ENCODE measurements at regions not wholly inside any gene's neighbourhood (a gene's known extent, or its start where the extent isn't known, plus 50 kb on each side); places are given as distances from the start of the nearest gene placed in this dataset.

GRCh38 chr9:109903515-109904138 lies 123.6 kb downstream of the PALM2AKAP2 start:
- no peak overlapping the region for H3K27ac ChIP-seq (ENCODE audit: low read depth, low read length)
- no peaks in the 10 kb centered on the region for H3K9me3 ChIP-seq (ENCODE audit: control insufficient read depth, insufficient read depth, low read depth, low read length)
- no peaks in the 10 kb centered on the region for H3K4me1 ChIP-seq (ENCODE audit: control insufficient read depth, insufficient read depth, low read length)
- H3K4me3 ChIP-seq (ENCODE audit: low read depth, low read length): no peak overlapping the region
- H3K36me3 ChIP-seq (ENCODE audit: control insufficient read depth, insufficient read depth, low read length): no peaks in the 10 kb centered on the region
- no peak overlapping the region for H3K9ac ChIP-seq (ENCODE audit: low read length)
- H3K27me3 ChIP-seq (ENCODE audit: control insufficient read depth, insufficient read depth, low read length): no peaks in the 10 kb centered on the region

DNA sequence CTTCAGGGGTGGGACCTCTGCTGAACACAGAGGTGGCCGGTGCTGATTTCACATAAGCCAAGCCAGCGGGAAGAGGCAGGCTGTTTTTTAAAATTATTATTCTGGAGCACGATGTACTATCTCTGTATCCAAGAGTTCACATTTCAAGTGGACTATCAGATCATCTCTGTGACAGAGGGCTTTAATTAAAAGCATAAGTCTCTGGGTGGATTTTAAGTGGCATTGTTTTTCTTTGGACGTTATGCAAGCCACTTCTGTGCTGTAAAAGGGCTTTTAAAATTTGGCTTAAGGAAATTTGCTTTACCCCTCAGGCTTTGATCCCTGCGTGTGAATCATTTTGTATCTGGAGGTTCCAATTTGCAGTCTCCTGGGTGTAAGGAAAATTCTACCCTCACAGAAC lies 124.7 kb downstream of the PALM2AKAP2 start:
- Histone ChIP-seq H3K4me1 (ENCODE audit: control insufficient read depth, insufficient read depth, low read length) (no peaks in the 10 kb centered on the region), H3K4me3 (ENCODE audit: low read depth, low read length) (no peak overlapping the region), H3K9me3 (ENCODE audit: control insufficient read depth, insufficient read depth, low read depth, low read length) (no peaks in the 10 kb centered on the region), H3K9ac (ENCODE audit: low read length) (no peak overlapping the region), H3K27ac (ENCODE audit: low read depth, low read length) (no peak overlapping the region), H3K36me3 (ENCODE audit: control insufficient read depth, insufficient read depth, low read length) (no peaks in the 10 kb centered on the region), H3K27me3 (ENCODE audit: control insufficient read depth, insufficient read depth, low read length) (no peaks in the 10 kb centered on the region)

- Histone ChIP-seq H3K27me3 (ENCODE audit: control insufficient read depth, insufficient read depth, low read length) (no peaks in the 10 kb centered on the region), H3K36me3 (ENCODE audit: control insufficient read depth, insufficient read depth, low read length) (no peaks in the 10 kb centered on the region), H3K9me3 (ENCODE audit: control insufficient read depth, insufficient read depth, low read depth, low read length) (no peaks in the 10 kb centered on the region), H3K4me3 (ENCODE audit: low read depth, low read length) (no peak overlapping the region), H3K4me1 (ENCODE audit: control insufficient read depth, insufficient read depth, low read length) (no peaks in the 10 kb centered on the region), H3K9ac (ENCODE audit: low read length) (no peak overlapping the region), H3K27ac (ENCODE audit: low read depth, low read length) (no peak overlapping the region)
These were observed 125.5 kb downstream of the PALM2AKAP2 start for GRCh38 chr9:109905472-109905871.

GRCh38 chr9:109906766-109907382 lies 126.9 kb downstream of the PALM2AKAP2 start:
- no peak overlapping the region for H3K9ac ChIP-seq (ENCODE audit: low read length)
- H3K27me3 ChIP-seq (ENCODE audit: control insufficient read depth, insufficient read depth, low read length): no peaks in the 10 kb centered on the region
- no peaks in the 10 kb centered on the region for H3K9me3 ChIP-seq (ENCODE audit: control insufficient read depth, insufficient read depth, low read depth, low read length)
- no peak overlapping the region for H3K27ac ChIP-seq (ENCODE audit: low read depth, low read length)
- no peak overlapping the region for H3K4me3 ChIP-seq (ENCODE audit: low read depth, low read length)
- H3K36me3 ChIP-seq (ENCODE audit: control insufficient read depth, insufficient read depth, low read length): no peaks in the 10 kb centered on the region
- H3K4me1 ChIP-seq (ENCODE audit: control insufficient read depth, insufficient read depth, low read length): peaks cover 3% of the 10 kb centered on the region

GRCh38 chr9:109907400-109907799 lies 127.4 kb downstream of the PALM2AKAP2 start:
- H3K9ac ChIP-seq (ENCODE audit: low read length): no peak overlapping the region
- H3K27ac ChIP-seq (ENCODE audit: low read depth, low read length): no peak overlapping the region

DNA sequence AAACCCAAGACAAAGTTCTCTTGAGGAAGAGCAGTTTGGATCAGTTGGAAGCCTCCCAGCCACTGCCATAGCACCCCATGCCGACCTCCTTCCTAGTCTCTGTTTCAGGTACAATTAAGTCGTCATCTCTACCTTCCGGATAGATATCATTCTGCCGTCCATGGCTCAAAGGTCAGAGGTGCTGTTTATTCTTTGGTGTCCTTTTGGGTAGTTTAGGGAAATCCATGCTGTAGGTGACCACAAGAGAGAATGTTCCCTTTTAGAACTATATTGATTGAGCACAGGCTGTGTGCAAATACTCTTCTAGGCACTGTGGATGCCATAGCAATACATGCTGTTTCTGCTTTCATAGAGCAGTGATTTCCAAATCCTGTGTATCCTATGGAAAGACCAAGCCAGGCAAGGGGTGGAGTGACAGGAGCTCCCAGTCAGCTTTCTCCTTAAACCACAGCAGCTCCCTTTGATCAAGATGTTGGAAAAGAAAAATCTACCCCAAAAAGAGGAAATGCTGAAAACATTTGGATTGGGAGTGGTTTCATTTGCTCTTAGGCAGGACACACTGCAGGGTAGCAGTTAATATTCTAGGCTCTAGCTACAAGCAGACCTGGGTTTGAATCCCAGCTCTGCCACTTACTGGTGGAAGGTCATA lies 127.9 kb downstream of the PALM2AKAP2 start:
- no peak overlapping the region for H3K27ac ChIP-seq (ENCODE audit: low read depth, low read length)
- no peaks in the 10 kb centered on the region for H3K27me3 ChIP-seq (ENCODE audit: control insufficient read depth, insufficient read depth, low read length)
- H3K4me1 ChIP-seq (ENCODE audit: control insufficient read depth, insufficient read depth, low read length): peaks cover 8% of the 10 kb centered on the region
- H3K9me3 ChIP-seq (ENCODE audit: control insufficient read depth, insufficient read depth, low read depth, low read length): no peaks in the 10 kb centered on the region
- no peak overlapping the region for H3K9ac ChIP-seq (ENCODE audit: low read length)
- H3K4me3 ChIP-seq (ENCODE audit: low read depth, low read length): no peak overlapping the region
- H3K36me3 ChIP-seq (ENCODE audit: control insufficient read depth, insufficient read depth, low read length): no peaks in the 10 kb centered on the region

More at GRCh38 chr9:109907400-109907799, 127.4 kb downstream of the PALM2AKAP2 start:
- Histone ChIP-seq H3K27me3 (ENCODE audit: control insufficient read depth, insufficient read depth, low read length) (no peaks in the 10 kb centered on the region), H3K36me3 (ENCODE audit: control insufficient read depth, insufficient read depth, low read length) (no peaks in the 10 kb centered on the region), H3K4me3 (ENCODE audit: low read depth, low read length) (no peak overlapping the region), H3K4me1 (ENCODE audit: control insufficient read depth, insufficient read depth, low read length) (peaks cover 8% of the 10 kb centered on the region), H3K9me3 (ENCODE audit: control insufficient read depth, insufficient read depth, low read depth, low read length) (no peaks in the 10 kb centered on the region)

DNA sequence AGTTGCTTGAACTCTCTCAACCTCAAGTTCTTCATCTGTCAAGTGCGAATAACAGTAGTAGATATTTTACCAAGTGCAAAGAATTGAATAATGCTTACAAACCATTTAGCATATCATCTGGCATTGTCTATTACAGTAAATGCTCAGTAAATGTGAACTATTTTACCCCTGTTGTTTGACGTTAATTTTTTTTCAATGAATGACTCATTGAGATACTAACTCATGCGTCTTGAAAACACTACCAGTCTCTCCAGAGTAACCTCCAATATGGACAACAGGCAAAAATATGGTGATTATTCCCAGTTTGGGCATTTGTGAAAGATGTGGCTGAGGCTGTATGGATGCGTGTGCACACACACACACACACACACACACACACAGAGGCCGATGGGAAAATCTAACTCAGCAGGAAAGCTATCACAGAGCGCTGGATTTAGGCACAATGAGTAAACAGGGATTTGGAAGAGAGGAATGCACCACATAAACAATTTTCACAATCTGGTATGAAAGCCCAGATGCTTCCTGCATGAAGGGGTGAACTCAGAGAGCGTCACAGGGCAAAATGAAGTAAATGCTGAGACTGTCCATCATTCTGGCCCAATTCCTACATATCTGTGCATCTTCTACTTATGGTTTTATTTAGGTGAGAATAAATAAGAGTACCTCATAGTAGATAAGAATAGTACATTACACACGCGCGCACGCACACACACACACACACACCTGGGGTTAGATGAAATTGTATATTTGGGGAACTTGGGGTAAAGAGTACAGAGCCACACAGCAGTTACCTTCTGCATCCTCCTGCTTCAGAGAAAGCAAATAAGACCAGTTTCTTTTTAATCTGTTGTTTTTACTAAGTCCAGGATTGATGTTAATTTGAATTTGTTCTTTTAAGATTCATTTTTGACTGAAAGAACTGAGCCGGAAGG lies 128.7 kb downstream of the PALM2AKAP2 start:
- Histone ChIP-seq H3K9ac (ENCODE audit: low read length) (no peak overlapping the region), H3K4me1 (ENCODE audit: control insufficient read depth, insufficient read depth, low read length) (peaks cover 8% of the 10 kb centered on the region), H3K27me3 (ENCODE audit: control insufficient read depth, insufficient read depth, low read length) (no peaks in the 10 kb centered on the region), H3K27ac (ENCODE audit: low read depth, low read length) (no peak overlapping the region), H3K4me3 (ENCODE audit: low read depth, low read length) (no peak overlapping the region), H3K9me3 (ENCODE audit: control insufficient read depth, insufficient read depth, low read depth, low read length) (no peaks in the 10 kb centered on the region), H3K36me3 (ENCODE audit: control insufficient read depth, insufficient read depth, low read length) (no peaks in the 10 kb centered on the region)

GRCh38 chr9:109910671-109911518 lies 130.9 kb downstream of the PALM2AKAP2 start:
- no peaks in the 10 kb centered on the region for H3K27me3 ChIP-seq (ENCODE audit: control insufficient read depth, insufficient read depth, low read length)
- no peaks in the 10 kb centered on the region for H3K9me3 ChIP-seq (ENCODE audit: control insufficient read depth, insufficient read depth, low read depth, low read length)
- H3K27ac ChIP-seq (ENCODE audit: low read depth, low read length): no peak overlapping the region
- no peak overlapping the region for H3K4me3 ChIP-seq (ENCODE audit: low read depth, low read length)
- no peak overlapping the region for H3K9ac ChIP-seq (ENCODE audit: low read length)
- H3K36me3 ChIP-seq (ENCODE audit: control insufficient read depth, insufficient read depth, low read length): no peaks in the 10 kb centered on the region
- H3K4me1 ChIP-seq (ENCODE audit: control insufficient read depth, insufficient read depth, low read length): peaks cover 8% of the 10 kb centered on the region

- Histone ChIP-seq H3K9me3 (ENCODE audit: control insufficient read depth, insufficient read depth, low read depth, low read length) (no peaks in the 10 kb centered on the region), H3K27ac (ENCODE audit: low read depth, low read length) (no peak overlapping the region), H3K9ac (ENCODE audit: low read length) (no peak overlapping the region), H3K27me3 (ENCODE audit: control insufficient read depth, insufficient read depth, low read length) (no peaks in the 10 kb centered on the region), H3K4me3 (ENCODE audit: low read depth, low read length) (no peak overlapping the region), H3K4me1 (ENCODE audit: control insufficient read depth, insufficient read depth, low read length) (peaks cover 8% of the 10 kb centered on the region), H3K36me3 (ENCODE audit: control insufficient read depth, insufficient read depth, low read length) (no peaks in the 10 kb centered on the region)
These were observed 132.1 kb downstream of the PALM2AKAP2 start for GRCh38 chr9:109912082-109912582.

All from HUES6 (cell line).